ENCODE measurements at regions not wholly inside any gene's neighbourhood (a gene's known extent, or its start where the extent isn't known, plus 50 kb on each side); places are given as distances from the start of the nearest gene placed in this dataset.

GRCh38 chr4:181508601-181509000 lies 734.6 kb upstream of the TENM3 start:
- no peak for TF ChIP-seq ZNF274 (IDR thresholded peaks at IDR 0.05; ENCODE audit: low read depth, low read length)
- TF ChIP-seq SUZ12 (IDR thresholded peaks at IDR 0.05; ENCODE audit: extremely low read depth, insufficient read depth, insufficient read length): no peak

All from NT2/D1 (cell line).